PC-3 (cell line): ENCODE measurements at regions not wholly inside any gene's neighbourhood (a gene's known extent, or its start where the extent isn't known, plus 50 kb on each side); places are given as distances from the start of the nearest gene placed in this dataset.

Source experiments
- ATAC-seq: fragments of 200-7000 bp; cut with Tn5 transposase; 2 replicates; pipeline ENCODE4 v1.9.1; 2020; ENCODE audit warnings: mild to moderate bottlenecking, moderate library complexity
- BruUV-seq: library from RNA; stranded (reverse); fragments of 400-500 nt; replicated peaks from 2 replicates; lab custom pipeline; 2021; lab: Mats Ljungman, UMichigan
- CTCF ChIA-PET: fragments of 300-600 bp; sonication (Branson Sonifier 250); formaldehyde crosslinking; loops from one replicate; lab custom pipeline; 2022; ENCODE audit warnings: antibody characterized with exemption; lab: Charles Lee
- POLR2A ChIA-PET: fragments of 300-600 bp; sonication (Branson Sonifier 250); formaldehyde crosslinking; loops from one replicate; lab custom pipeline; 2022; ENCODE audit warnings: antibody characterized with exemption; ENCODE audit not compliant: unreplicated experiment; lab: Charles Lee
- DNase-seq: peaks from one replicate; pipeline ENCODE4 v3.0.0-alpha.2; 2015
- H2AFZ ChIP-seq: fragments of 300-600 bp; sonication (generic); 2 replicates; pipeline ENCODE4 v1.6.0; 2016; ENCODE audit warnings: antibody characterized with exemption, low read length
- H3F3A ChIP-seq: fragments of 300-600 bp; sonication (generic); one replicate; pipeline ENCODE4 v1.6.0; 2017; ENCODE audit warnings: antibody characterized with exemption, low read length, control low read depth, mild to moderate bottlenecking; ENCODE audit not compliant: unreplicated experiment
- H3K27ac ChIP-seq: fragments of 300-600 bp; sonication (generic); 2 replicates; pipeline ENCODE4 v1.5.1; 2016; ENCODE audit warnings: mild to moderate bottlenecking, low read length
- H3K27me3 ChIP-seq: fragments of 300-600 bp; sonication (generic); 2 replicates; pipeline ENCODE4 v1.6.1; 2016; ENCODE audit warnings: low read length, mixed read lengths
- H3K36me3 ChIP-seq: fragments of 300-600 bp; sonication (generic); 2 replicates; pipeline ENCODE4 v1.6.1; 2016; ENCODE audit warnings: low read depth, mixed run types, low read length, mixed read lengths
- H3K4me1 ChIP-seq: fragments of 300-600 bp; sonication (generic); 2 replicates; pipeline ENCODE4 v1.5.1; 2016; ENCODE audit warnings: low read length; ENCODE audit not compliant: insufficient read depth
- H3K4me2 ChIP-seq: fragments of 300-600 bp; sonication (generic); 2 replicates; pipeline ENCODE4 v1.6.0; 2016; ENCODE audit warnings: low read length
- H3K4me3 ChIP-seq: fragments of 300-600 bp; sonication (generic); 2 replicates; pipeline ENCODE4 v1.5.1; 2016; ENCODE audit warnings: mild to moderate bottlenecking, low read length, mixed read lengths
- H3K79me2 ChIP-seq: fragments of 300-600 bp; sonication (generic); 2 replicates; pipeline ENCODE4 v1.6.1; 2017; ENCODE audit warnings: low read length, mixed read lengths
- H3K9ac ChIP-seq: fragments of 300-600 bp; sonication (generic); 2 replicates; pipeline ENCODE4 v1.6.0; 2016; ENCODE audit warnings: mild to moderate bottlenecking, low read length
- H3K9me2 ChIP-seq: fragments of 300-600 bp; sonication (generic); replicated peaks from 2 replicates; pipeline ENCODE4 v1.6.1; 2016; ENCODE audit warnings: mixed run types, low read length, mixed read lengths
- H3K9me3 ChIP-seq: fragments of 300-600 bp; sonication (generic); 2 replicates; pipeline ENCODE4 v1.6.1; 2016; ENCODE audit warnings: low read length, mixed read lengths
- H4K20me1 ChIP-seq: fragments of 300-600 bp; sonication (generic); 2 replicates; pipeline ENCODE4 v1.6.1; 2016; ENCODE audit warnings: low read length, mixed read lengths
- EZH2 ChIP-seq: fragments of 300-600 bp; sonication (generic); IDR thresholded peaks from one replicate; pipeline ENCODE4 v1.6.1; 2017; ENCODE audit warnings: antibody characterized with exemption, mild to moderate bottlenecking, low read length; ENCODE audit not compliant: unreplicated experiment
- EZH2phosphoT487 ChIP-seq: fragments of 300-600 bp; sonication (generic); IDR thresholded peaks from 2 replicates; pipeline ENCODE4 v1.6.1; 2018; ENCODE audit warnings: mild to moderate bottlenecking, antibody characterized with exemption, low read length, borderline replicate concordance
- intact Hi-C: fragments of 100-400 bp; cut with micrococcal nuclease; formaldehyde crosslinking; loops from 2 replicates; pipeline ENCODE4 v1.9.0; 2023
- TF ChIP-seq, protein P1 (sequence below): fragments of 300-600 bp; sonication (generic); conservative IDR thresholded peaks from 2 replicates; pipeline ENCODE4 v1.5.1; 2017; ENCODE audit warnings: antibody characterized with exemption, low read depth, mild to moderate bottlenecking, low read length

DNA sequence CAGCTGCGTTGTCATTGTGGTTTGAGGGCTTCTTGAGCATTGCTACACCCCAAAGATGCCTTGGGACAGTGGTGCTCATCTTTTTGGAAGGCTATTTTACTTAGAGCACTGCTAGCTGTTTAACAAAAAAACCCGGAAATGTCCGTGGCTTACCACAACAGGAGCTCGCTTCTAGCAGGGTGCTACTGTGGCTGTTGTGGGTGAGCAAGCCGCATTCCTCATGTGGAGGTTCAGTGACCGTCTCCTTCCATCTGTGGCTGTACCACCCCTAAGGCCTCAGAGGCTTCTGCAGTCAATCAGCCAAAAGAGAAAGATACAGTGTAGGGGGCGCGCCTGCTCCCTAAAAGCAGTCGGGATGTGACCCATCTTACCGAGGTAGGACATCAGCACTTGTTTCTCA lies 1004.2 kb downstream of the UQCRFS1 start:
- H4K20me1 ChIP-seq = no peaks in the 10 kb centered on the region
- ATAC-seq (no peak), DNase-seq (no peak)
- H3K9ac ChIP-seq = no peak overlapping the region
- ChIA-PET CTCF (no interaction called here), POLR2A (no interaction called here)
- no peak overlapping the region for H3K4me3 ChIP-seq
- no peaks in the 10 kb centered on the region for H3F3A ChIP-seq
- no peak overlapping the region for H2AFZ ChIP-seq
- no peaks in the 10 kb centered on the region for H3K79me2 ChIP-seq
- no peaks in the 10 kb centered on the region for H3K27me3 ChIP-seq
- H3K9me2 ChIP-seq = no peaks in the 10 kb centered on the region
- no peaks in the 10 kb centered on the region for H3K9me3 ChIP-seq
- intact Hi-C loops = no loop called here
- no peak for TF ChIP-seq EZH2
- TF ChIP-seq EZH2phosphoT487 = no peak
- H3K4me2 ChIP-seq = no peak overlapping the region
- H3K36me3 ChIP-seq = no peaks in the 10 kb centered on the region
- no TSS peak for BruUV-seq
- no peaks in the 10 kb centered on the region for H3K4me1 ChIP-seq
- no peak overlapping the region for H3K27ac ChIP-seq

DNA sequence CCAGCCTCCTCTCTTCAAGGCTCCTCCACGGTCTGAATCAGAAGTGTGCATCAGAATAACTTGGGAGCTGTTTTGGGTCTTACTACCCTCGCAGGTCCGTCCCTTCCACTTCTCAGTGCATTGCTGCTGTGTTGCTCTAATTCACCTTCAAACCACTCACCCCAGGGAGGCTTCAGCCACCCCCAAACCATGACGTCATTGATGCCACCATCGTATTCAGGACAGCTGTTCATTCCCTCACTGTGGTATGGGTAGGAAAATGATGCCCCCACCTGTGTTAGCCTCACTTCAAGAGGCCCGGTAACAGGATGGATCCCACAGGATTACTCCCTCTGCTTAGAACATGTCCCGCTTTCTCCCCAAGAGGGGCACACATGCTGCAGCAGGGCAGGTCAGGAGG lies 1005.7 kb downstream of the UQCRFS1 start:
- Histone ChIP-seq H3K36me3 (no peaks in the 10 kb centered on the region), H3K9me2 (no peaks in the 10 kb centered on the region), H3K27me3 (no peaks in the 10 kb centered on the region), H3K9ac (no peak overlapping the region), H4K20me1 (no peaks in the 10 kb centered on the region), H3K4me1 (no peaks in the 10 kb centered on the region), H3K9me3 (no peaks in the 10 kb centered on the region), H2AFZ (no peak overlapping the region), H3K4me3 (no peak overlapping the region), H3F3A (no peaks in the 10 kb centered on the region), H3K4me2 (no peak overlapping the region), H3K27ac (no peak overlapping the region), H3K79me2 (no peaks in the 10 kb centered on the region)
- no TSS peak for BruUV-seq
- TF ChIP-seq, protein P1, sequence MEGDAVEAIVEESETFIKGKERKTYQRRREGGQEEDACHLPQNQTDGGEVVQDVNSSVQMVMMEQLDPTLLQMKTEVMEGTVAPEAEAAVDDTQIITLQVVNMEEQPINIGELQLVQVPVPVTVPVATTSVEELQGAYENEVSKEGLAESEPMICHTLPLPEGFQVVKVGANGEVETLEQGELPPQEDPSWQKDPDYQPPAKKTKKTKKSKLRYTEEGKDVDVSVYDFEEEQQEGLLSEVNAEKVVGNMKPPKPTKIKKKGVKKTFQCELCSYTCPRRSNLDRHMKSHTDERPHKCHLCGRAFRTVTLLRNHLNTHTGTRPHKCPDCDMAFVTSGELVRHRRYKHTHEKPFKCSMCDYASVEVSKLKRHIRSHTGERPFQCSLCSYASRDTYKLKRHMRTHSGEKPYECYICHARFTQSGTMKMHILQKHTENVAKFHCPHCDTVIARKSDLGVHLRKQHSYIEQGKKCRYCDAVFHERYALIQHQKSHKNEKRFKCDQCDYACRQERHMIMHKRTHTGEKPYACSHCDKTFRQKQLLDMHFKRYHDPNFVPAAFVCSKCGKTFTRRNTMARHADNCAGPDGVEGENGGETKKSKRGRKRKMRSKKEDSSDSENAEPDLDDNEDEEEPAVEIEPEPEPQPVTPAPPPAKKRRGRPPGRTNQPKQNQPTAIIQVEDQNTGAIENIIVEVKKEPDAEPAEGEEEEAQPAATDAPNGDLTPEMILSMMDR = no peak
- TF ChIP-seq EZH2phosphoT487 = no peak
- TF ChIP-seq EZH2 = no peak
- DNase-seq (no peak), ATAC-seq (no peak)
- intact Hi-C loops = no loop called here
- ChIA-PET POLR2A (no interaction called here), CTCF (no interaction called here)

DNA sequence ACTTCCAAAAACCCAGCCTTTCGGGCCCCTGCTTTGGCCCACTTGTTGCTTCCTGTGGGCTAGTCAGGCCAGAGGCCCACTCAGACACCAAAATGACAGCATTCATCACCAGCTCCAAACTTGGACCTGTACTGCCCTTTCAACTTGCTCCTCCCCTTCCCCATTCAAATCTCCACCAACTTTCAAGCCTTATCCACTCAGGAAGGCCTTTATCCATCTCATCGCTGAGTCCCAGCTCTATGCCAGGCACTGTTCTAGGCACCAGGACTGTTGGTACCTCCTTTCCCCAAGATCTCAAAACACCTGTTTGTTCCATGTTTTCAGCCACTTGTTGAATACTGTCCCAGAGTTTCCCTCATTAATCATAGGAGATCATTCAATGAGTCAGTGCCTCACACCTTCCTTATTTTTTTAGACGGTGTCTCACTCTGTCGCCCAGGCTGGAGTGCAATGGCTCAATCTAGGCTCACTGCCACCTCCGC lies 1011.4 kb downstream of the UQCRFS1 start:
- Histone ChIP-seq H3K4me2 (no peak overlapping the region), H3K27ac (no peak overlapping the region), H3K9me2 (no peaks in the 10 kb centered on the region), H3K9me3 (no peaks in the 10 kb centered on the region), H3F3A (no peaks in the 10 kb centered on the region), H3K36me3 (no peaks in the 10 kb centered on the region), H3K9ac (no peak overlapping the region), H4K20me1 (no peaks in the 10 kb centered on the region), H3K4me1 (no peaks in the 10 kb centered on the region), H3K79me2 (no peaks in the 10 kb centered on the region), H2AFZ (no peak overlapping the region), H3K27me3 (no peaks in the 10 kb centered on the region), H3K4me3 (no peak overlapping the region)
- BruUV-seq = no TSS peak
- TF ChIP-seq EZH2phosphoT487 (no peak), EZH2 (no peak)
- TF ChIP-seq, protein P1 = no peak
- DNase-seq (no peak), ATAC-seq (no peak)
- POLR2A ChIA-PET = no interaction called here
- intact Hi-C loops = no loop called here
- CTCF ChIA-PET = no interaction called here
